ENCODE measurements at regions not wholly inside any gene's neighbourhood (a gene's known extent, or its start where the extent isn't known, plus 50 kb on each side); places are given as distances from the start of the nearest gene placed in this dataset.

- in situ Hi-C loops (cut with HindIII; ENCODE audit: low sequenced_read_pairs) = no loop called here
- DNase-seq (ENCODE audit: low spot score) = no peak
Measured at GRCh38 chr4:96092151-96092705, 252.3 kb downstream of the PDHA2 start.

- peak; percentile 39 for DNase-seq (ENCODE audit: low spot score)
Measured at GRCh38 chr4:96093057-96093456, 253.2 kb downstream of the PDHA2 start.

GRCh38 chr4:96093563-96093962 is 253.7 kb downstream of the PDHA2 start:
- in situ Hi-C loops (cut with HindIII; ENCODE audit: low sequenced_read_pairs) = no loop called here
- DNase-seq (ENCODE audit: low spot score) = no peak

More at GRCh38 chr4:96093057-96093456, 253.2 kb downstream of the PDHA2 start:
- in situ Hi-C loops (cut with HindIII; ENCODE audit: low sequenced_read_pairs) = no loop called here

- no peak for DNase-seq (ENCODE audit: low spot score)
- in situ Hi-C loops (cut with HindIII; ENCODE audit: low sequenced_read_pairs) = no loop called here
Measured at GRCh38 chr4:96094183-96094582, 254.3 kb downstream of the PDHA2 start.

- no peak for DNase-seq (ENCODE audit: low spot score)
- in situ Hi-C loops (cut with HindIII; ENCODE audit: low sequenced_read_pairs) = no loop called here
Measured at GRCh38 chr4:96097040-96097607, 257.2 kb downstream of the PDHA2 start.

- in situ Hi-C loops (cut with HindIII; ENCODE audit: low sequenced_read_pairs) = no loop called here
- DNase-seq (ENCODE audit: low spot score) = no peak
Measured at GRCh38 chr4:96097693-96098092, 257.8 kb downstream of the PDHA2 start.

- DNase-seq (ENCODE audit: low spot score) = no peak
- in situ Hi-C loops (cut with HindIII; ENCODE audit: low sequenced_read_pairs) = no loop called here
Measured at GRCh38 chr4:96099031-96099430, 259.1 kb downstream of the PDHA2 start.

GRCh38 chr4:96102541-96103026 is 262.7 kb downstream of the PDHA2 start:
- DNase-seq (ENCODE audit: low spot score) = no peak
- in situ Hi-C loops (cut with HindIII; ENCODE audit: low sequenced_read_pairs) = no loop called here

- DNase-seq (ENCODE audit: low spot score) = no peak
- in situ Hi-C loops (cut with HindIII; ENCODE audit: low sequenced_read_pairs) = no loop called here
Measured at GRCh38 chr4:96103086-96103485, 263.2 kb downstream of the PDHA2 start.

- in situ Hi-C loops (cut with HindIII; ENCODE audit: low sequenced_read_pairs) = no loop called here
- no peak for DNase-seq (ENCODE audit: low spot score)
Measured at GRCh38 chr4:96108146-96108545, 268.3 kb downstream of the PDHA2 start.

- in situ Hi-C loops (cut with HindIII; ENCODE audit: low sequenced_read_pairs) = no loop called here
Measured at GRCh38 chr4:96112631-96113030, 272.7 kb downstream of the PDHA2 start.

GRCh38 chr4:96120206-96120605 is 280.3 kb downstream of the PDHA2 start:
- in situ Hi-C loops (cut with HindIII; ENCODE audit: low sequenced_read_pairs) = no loop called here
- DNase-seq (ENCODE audit: low spot score) = no peak

More at GRCh38 chr4:96112631-96113030, 272.7 kb downstream of the PDHA2 start:
- DNase-seq (ENCODE audit: low spot score) = no peak

GRCh38 chr4:96126227-96126626 is 286.3 kb downstream of the PDHA2 start:
- no peak for DNase-seq (ENCODE audit: low spot score)
- in situ Hi-C loops (cut with HindIII; ENCODE audit: low sequenced_read_pairs) = no loop called here

- DNase-seq (ENCODE audit: low spot score) = no peak
- in situ Hi-C loops (cut with HindIII; ENCODE audit: low sequenced_read_pairs) = no loop called here
Measured at GRCh38 chr4:96131186-96131585, 291.3 kb downstream of the PDHA2 start.

GRCh38 chr4:96134806-96135205 is 294.9 kb downstream of the PDHA2 start:
- in situ Hi-C loops (cut with HindIII; ENCODE audit: low sequenced_read_pairs) = no loop called here

GRCh38 chr4:96136056-96136455 is 296.2 kb downstream of the PDHA2 start:
- DNase-seq (ENCODE audit: low spot score) = no peak
- in situ Hi-C loops (cut with HindIII; ENCODE audit: low sequenced_read_pairs) = no loop called here

More at GRCh38 chr4:96134806-96135205, 294.9 kb downstream of the PDHA2 start:
- DNase-seq (ENCODE audit: low spot score) = no peak

GRCh38 chr4:96139251-96139929 is 299.5 kb downstream of the PDHA2 start:
- in situ Hi-C loops (cut with HindIII; ENCODE audit: low sequenced_read_pairs) = no loop called here
- no peak for DNase-seq (ENCODE audit: low spot score)

- DNase-seq (ENCODE audit: low spot score) = no peak
- in situ Hi-C loops (cut with HindIII; ENCODE audit: low sequenced_read_pairs) = no loop called here
Measured at GRCh38 chr4:96145601-96146000, 305.7 kb downstream of the PDHA2 start.

GRCh38 chr4:96146686-96147085 is 306.8 kb downstream of the PDHA2 start:
- no peak for DNase-seq (ENCODE audit: low spot score)

GRCh38 chr4:96149894-96150293 is 310.0 kb downstream of the PDHA2 start:
- DNase-seq (ENCODE audit: low spot score) = no peak
- in situ Hi-C loops (cut with HindIII; ENCODE audit: low sequenced_read_pairs) = no loop called here

More at GRCh38 chr4:96146686-96147085, 306.8 kb downstream of the PDHA2 start:
- in situ Hi-C loops (cut with HindIII; ENCODE audit: low sequenced_read_pairs) = no loop called here

GRCh38 chr4:96150466-96150865 is 310.6 kb downstream of the PDHA2 start:
- in situ Hi-C loops (cut with HindIII; ENCODE audit: low sequenced_read_pairs) = no loop called here
- DNase-seq (ENCODE audit: low spot score) = no peak
